RKO (cell line): ENCODE measurements at regions not wholly inside any gene's neighbourhood (a gene's known extent, or its start where the extent isn't known, plus 50 kb on each side); places are given as distances from the start of the nearest gene placed in this dataset.
"Not testable (repeated sequence)": the region's sequence is repeated elsewhere in the genome, so short reads cannot be mapped to it uniquely, and the experiment has no call there.

Experiments
- DNase-seq: peaks from one replicate; pipeline ENCODE4 v3.0.0-alpha.2; 2016; ENCODE audit warnings: low spot score

DNA sequence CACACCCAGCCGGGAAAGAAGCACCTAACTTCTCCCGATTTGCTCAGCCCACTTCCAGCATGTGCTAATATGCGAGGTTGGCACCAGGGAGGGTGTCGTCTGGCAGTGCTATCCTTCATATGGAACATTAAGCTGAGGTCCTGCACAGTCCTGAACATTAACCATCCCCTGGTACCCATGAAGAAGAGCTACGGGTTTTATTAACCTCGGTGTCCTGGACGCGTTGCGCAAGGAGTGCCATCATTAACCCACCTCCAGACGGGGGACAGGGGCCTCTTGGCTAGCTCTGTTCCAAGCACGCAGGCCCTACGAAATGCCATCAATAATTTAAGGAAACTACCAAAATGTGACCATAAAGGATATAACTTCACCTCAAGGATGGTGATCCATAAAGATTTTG is 193.5 kb downstream of the MAF start:
- DNase-seq, result no peak

GRCh38 chr16:79404571-79404970 is 196.0 kb downstream of the MAF start:
- DNase-seq, result no peak

GRCh38 chr16:79403534-79403933 is 197.0 kb downstream of the MAF start:
- no peak for DNase-seq

GRCh38 chr16:79402920-79403319 is 197.6 kb downstream of the MAF start:
- DNase-seq, result no peak

DNA sequence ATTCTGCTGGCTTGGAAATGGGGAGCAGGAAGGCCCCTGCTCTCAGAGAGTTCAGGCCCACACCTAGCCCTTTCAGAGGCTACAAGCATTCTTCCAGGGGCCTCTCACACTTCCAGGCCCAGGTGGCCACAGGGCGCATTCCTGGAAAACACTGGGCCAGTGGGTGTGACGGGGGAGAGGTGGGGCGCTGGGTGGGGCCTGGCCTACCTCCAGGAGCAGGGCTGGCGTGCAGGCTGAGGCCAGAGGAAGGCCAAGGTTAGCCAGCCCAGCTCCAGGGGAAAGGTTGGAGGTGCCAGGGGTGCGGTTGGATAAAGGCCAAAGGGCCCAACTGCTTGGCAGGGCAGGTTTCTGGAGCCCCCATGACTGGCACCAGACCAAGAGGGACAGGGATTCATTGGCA is 198.2 kb downstream of the MAF start:
- DNase-seq, result no peak

- no peak for DNase-seq
Measured at GRCh38 chr16:79401782-79402181, 198.8 kb downstream of the MAF start.

- no peak for DNase-seq
Measured at GRCh38 chr16:79401157-79401556, 199.4 kb downstream of the MAF start.

- DNase-seq, result no peak
Measured at GRCh38 chr16:79400462-79401149, 199.9 kb downstream of the MAF start.

- DNase-seq, result no peak
Measured at GRCh38 chr16:79395591-79395990, 204.9 kb downstream of the MAF start.

GRCh38 chr16:79394206-79394605 is 206.3 kb downstream of the MAF start:
- DNase-seq, result no peak

- DNase-seq, result no peak
Measured at GRCh38 chr16:79393564-79393963, 207.0 kb downstream of the MAF start.

DNA sequence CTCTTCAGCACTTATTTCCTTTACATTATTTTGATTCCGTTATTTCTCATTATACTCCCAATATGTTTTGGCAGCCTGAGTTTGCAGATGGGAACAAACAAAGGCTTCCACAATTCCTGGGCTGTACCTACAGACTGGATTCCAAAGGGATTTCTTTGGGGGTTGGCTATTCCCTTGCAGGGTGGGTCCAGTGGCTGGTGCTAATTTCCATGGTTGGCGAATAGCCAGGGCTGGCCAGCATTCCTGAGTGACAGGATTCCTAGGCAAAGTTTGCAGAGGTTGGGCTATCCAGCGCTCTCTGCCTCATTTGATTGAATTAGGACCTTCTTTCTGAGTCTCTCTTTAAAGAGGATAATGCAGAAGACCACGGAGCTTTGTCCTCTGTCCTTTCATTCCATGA is 207.4 kb downstream of the MAF start:
- DNase-seq, result no peak

DNA sequence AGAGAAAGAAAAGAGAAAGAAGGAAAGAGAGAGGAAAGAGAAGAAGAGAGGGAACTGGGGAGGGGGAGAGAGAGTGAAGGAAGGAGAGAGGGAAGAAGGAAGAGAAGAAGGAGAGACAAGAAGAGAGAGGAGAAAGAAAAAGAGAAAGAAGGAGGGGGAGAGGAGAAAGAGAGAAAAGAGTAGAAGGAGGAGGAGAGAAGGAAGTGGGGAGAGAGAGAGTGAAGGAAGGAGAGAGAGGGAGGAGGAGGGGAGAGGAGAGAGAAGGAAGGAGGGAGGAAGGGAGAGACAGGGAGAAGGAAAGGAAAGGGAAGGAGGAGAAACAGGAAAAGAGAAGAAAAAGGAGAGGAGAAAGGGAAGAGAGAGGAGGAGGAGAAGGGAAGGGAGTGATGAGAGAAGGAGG is 208.5 kb downstream of the MAF start:
- no peak for DNase-seq

- DNase-seq, result no peak
Measured at GRCh38 chr16:79391395-79391794, 209.1 kb downstream of the MAF start.

- DNase-seq, result no peak
Measured at GRCh38 chr16:79390481-79391051, 210.0 kb downstream of the MAF start.

DNA sequence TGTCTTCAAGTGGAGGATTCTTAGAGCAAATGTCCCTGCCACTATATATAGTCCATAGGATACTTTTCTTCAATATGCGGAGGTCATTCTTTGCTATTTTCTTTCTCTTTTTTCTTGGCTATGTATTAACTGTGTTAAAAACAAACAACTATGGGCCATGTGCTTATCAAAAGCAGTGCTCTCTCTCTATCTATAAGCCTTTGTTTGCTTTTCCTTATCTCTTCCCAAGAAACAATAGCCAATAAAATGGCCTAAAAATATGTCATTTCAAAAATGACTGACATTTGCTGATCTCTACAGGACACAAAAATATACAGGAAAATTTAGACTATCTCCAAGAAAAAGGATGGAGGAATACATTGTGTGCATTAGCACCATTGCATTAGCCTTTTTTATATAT is 212.1 kb downstream of the MAF start:
- no peak for DNase-seq

GRCh38 chr16:79386299-79386698 is 214.2 kb downstream of the MAF start:
- DNase-seq, result no peak

DNA sequence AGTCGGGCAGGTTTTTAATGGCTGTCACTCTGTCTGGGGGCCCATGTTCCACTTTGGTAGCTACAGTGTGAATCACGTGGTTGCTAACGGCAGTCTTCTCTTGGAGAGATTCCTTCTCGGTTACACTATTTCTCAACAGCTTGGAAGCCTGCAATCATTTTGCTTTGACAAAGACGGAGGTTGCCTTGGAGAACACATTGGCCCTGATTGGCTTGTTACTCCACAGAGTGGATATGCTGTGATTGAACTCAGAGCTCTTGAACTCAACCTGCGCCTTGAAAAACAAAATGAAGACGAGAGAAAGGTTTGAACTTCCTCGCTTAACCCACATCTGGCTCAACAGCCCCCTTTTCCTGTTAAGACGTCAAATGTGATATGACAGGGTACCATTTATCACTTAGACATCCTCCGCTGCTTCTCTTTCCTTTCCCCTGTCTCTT is 218.9 kb downstream of the MAF start:
- DNase-seq, result no peak

DNA sequence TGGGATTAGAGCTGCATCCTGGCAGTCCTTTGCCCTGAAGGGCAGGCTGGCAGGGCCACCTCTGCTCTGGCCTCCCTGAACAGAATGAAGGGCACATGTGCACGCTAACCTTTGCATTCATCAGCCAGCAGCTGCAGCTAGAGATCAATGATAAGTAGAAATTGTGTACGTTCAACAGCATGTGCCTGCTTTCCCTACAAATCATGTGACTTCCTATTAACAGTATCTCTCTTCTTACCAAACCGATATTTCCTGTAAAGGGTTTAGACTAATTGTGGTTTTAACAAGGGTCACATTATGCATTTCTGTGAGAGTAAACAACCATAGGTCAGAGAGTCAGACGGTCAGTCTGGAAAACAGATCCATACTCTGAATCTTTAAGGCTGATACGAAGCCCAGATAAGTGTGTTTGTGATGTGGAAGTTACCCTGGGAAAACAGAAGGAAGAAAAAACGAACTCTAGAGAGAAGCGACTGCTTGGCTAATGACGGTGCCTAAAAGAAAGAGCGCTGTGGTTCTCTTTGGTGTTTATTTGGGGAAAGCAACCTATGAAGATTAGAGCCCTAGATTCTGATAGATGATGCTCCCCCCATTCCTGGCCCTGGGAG is 219.4 kb downstream of the MAF start:
- DNase-seq, result no peak

GRCh38 chr16:79379095-79379494 is 221.4 kb downstream of the MAF start:
- DNase-seq, result peak; percentile 5

GRCh38 chr16:79377082-79377481 is 223.5 kb downstream of the MAF start:
- DNase-seq, result not testable (repeated sequence)

- no peak for DNase-seq
Measured at GRCh38 chr16:79375351-79375750, 225.2 kb downstream of the MAF start.

DNA sequence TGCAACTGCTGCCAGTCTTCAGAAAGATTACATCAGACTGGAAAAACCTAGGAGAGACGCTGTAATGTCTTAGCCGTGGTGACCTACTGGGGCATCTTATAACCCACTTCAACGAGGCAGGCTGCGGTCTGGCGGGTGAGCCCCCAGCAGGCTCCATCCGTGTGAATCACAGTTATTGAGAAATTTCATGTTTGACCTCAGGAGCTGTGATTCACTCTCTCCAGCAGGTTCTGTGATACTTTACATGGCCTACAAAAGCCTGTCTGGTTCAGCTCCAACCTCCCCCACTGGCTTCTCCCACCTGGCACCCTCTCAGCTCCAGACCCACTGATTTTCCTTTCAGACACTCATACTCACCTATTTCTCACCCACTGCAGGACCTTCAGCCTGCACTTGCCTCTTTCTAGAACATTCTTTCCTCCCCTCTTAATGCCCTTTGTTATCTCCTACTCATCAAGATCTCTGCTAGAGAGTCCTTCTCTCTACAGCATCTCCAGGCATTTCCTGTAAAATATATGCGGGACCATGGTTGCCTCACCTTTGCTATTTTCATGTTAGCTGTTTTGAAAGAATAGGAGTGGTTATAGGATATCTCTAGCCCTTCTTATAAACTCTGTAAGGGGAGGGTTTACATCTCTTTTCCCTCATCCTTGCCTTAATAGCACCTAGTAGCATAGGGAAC is 227.9 kb downstream of the MAF start:
- peak; percentile 1 for DNase-seq
